ENCODE measurements at regions not wholly inside any gene's neighbourhood (a gene's known extent, or its start where the extent isn't known, plus 50 kb on each side); places are given as distances from the start of the nearest gene placed in this dataset.

DNA sequence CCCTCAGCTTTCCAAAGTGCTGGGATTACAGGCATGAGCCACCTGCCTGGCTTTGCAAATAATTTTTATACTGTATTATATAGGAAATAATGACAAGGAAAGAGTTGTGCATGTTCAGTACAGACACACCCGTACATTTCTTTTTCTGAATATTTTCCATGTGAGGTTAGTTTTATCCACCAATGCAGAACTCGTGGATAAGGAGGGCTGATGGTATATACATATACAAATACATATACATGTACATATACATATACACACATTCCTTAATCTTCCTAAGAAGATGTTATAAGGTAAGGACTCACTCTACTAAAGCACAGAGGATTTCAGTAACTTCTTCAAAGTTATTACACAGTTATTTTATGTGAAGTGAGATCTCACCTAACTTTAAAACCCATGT lies 925.8 kb downstream of the C4orf33 start:
- Histone ChIP-seq H3K36me3 (ENCODE audit: control insufficient read depth, insufficient read depth, low read length) (no peaks in the 10 kb centered on the region), H2AFZ (replicated peaks; ENCODE audit: low read length, poor library complexity) (no peak overlapping the region), H3K79me1 (ENCODE audit: low read depth in 1 of 2, low read length in 2 of 2) (no peaks in the 10 kb centered on the region), H3K4me1 (ENCODE audit: control insufficient read depth, insufficient read depth, low read length) (no peaks in the 10 kb centered on the region), H2BK15ac (ENCODE audit: low read depth, low read length) (no peak overlapping the region), H4K8ac (ENCODE audit: low read depth in 2 of 2, low read length in 2 of 2) (no peak overlapping the region), H4K20me1 (ENCODE audit: insufficient read depth, low read length) (no peaks in the 10 kb centered on the region), H4K91ac (ENCODE audit: insufficient read depth, low read depth, low read length) (no peak overlapping the region), H3K27ac (ENCODE audit: insufficient read depth, low read length) (no peak overlapping the region), H3K9ac (ENCODE audit: low read depth, low read length) (no peak overlapping the region), H3K4ac (ENCODE audit: low read depth, low read length) (no peak overlapping the region), H3K9me1 (ENCODE audit: insufficient read depth, low read length) (no peaks in the 10 kb centered on the region), H3K9me3 (ENCODE audit: control insufficient read depth, insufficient read depth, low read length) (peaks cover 7% of the 10 kb centered on the region), H2BK20ac (ENCODE audit: low read depth, low read length) (no peak overlapping the region), H3K18ac (ENCODE audit: low read depth, low read length) (no peak overlapping the region), H3K4me2 (ENCODE audit: low read depth, low read length) (no peak overlapping the region), H3K56ac (ENCODE audit: extremely low read depth, insufficient read depth, low read length) (no peak overlapping the region), H3K4me3 (ENCODE audit: insufficient read depth, low read depth, low read length) (no peak overlapping the region), H2AK9ac (replicated peaks; ENCODE audit: low read depth, low read length, poor library complexity) (no peak overlapping the region), H4K5ac (ENCODE audit: low read depth, low read length) (no peak overlapping the region), H2AK5ac (ENCODE audit: low read depth, low read length) (no peak overlapping the region), H2BK5ac (ENCODE audit: low read depth, low read length, poor library complexity, severe bottlenecking) (no peak overlapping the region), H2BK120ac (ENCODE audit: low read depth, low read length) (no peak overlapping the region), H3K23ac (ENCODE audit: low read depth, low read length) (no peak overlapping the region), H3K14ac (replicated peaks; ENCODE audit: low read depth, low read length) (no peak overlapping the region), H3K27me3 (ENCODE audit: control insufficient read depth, insufficient read depth, low read length) (no peaks in the 10 kb centered on the region)
- ChIA-PET CTCF (interaction anchor here (1.0 kb wide), 1 partner anchor 12 kb away, joined by 3 read pairs; no protein-coding TSS in a partner anchor), POLR2A (ENCODE audit: unreplicated experiment) (no interaction called here)
- intact Hi-C loops (cut with micrococcal nuclease) (no loop called here), in situ Hi-C loops (cut with MboI; ENCODE audit: low sequenced_read_pairs) (no loop called here), dilution Hi-C loops (cut with HindIII; ENCODE audit: low sequenced_read_pairs, unreplicated experiment) (no loop called here)
- no CpG with 5 or more reads among the region's 2 CpGs for WGBS, 2 experiments (ENCODE audit: extremely low coverage in 2 of 2, insufficient read length in 1 of 2)
- no peak for ATAC-seq (ENCODE audit: low read depth)
- no TSS peak for BruUV-seq (replicated peaks)
- DNase-seq = no peak
- TF ChIP-seq SMC3 (IDR thresholded peaks at IDR 0.05; ENCODE audit: low read depth, low read length) (no peak), RAD21 (IDR thresholded peaks at IDR 0.05; ENCODE audit: low read length) (no peak), MAZ (IDR thresholded peaks at IDR 0.05; ENCODE audit: borderline replicate concordance, low read depth, low read length) (no peak), CEBPB (IDR thresholded peaks at IDR 0.05; ENCODE audit: low read depth, low read length) (no peak), NFE2L2 (IDR thresholded peaks at IDR 0.05; ENCODE audit: low read depth, low read length) (no peak), MXI1 (IDR thresholded peaks at IDR 0.05; ENCODE audit: borderline replicate concordance, low read depth, low read length) (no peak), USF2 (IDR thresholded peaks at IDR 0.05; ENCODE audit: low read depth, low read length) (no peak)
- TF ChIP-seq, protein P1, sequence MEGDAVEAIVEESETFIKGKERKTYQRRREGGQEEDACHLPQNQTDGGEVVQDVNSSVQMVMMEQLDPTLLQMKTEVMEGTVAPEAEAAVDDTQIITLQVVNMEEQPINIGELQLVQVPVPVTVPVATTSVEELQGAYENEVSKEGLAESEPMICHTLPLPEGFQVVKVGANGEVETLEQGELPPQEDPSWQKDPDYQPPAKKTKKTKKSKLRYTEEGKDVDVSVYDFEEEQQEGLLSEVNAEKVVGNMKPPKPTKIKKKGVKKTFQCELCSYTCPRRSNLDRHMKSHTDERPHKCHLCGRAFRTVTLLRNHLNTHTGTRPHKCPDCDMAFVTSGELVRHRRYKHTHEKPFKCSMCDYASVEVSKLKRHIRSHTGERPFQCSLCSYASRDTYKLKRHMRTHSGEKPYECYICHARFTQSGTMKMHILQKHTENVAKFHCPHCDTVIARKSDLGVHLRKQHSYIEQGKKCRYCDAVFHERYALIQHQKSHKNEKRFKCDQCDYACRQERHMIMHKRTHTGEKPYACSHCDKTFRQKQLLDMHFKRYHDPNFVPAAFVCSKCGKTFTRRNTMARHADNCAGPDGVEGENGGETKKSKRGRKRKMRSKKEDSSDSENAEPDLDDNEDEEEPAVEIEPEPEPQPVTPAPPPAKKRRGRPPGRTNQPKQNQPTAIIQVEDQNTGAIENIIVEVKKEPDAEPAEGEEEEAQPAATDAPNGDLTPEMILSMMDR (conservative IDR thresholded peaks at IDR 0.05; ENCODE audit: low read depth, low read length) = no peak

Data from IMR-90 (cell line).